Chondrocyte (in vitro differentiated cells): ENCODE measurements at regions not wholly inside any gene's neighbourhood (a gene's known extent, or its start where the extent isn't known, plus 50 kb on each side); places are given as distances from the start of the nearest gene placed in this dataset.

Experiments used
- DNase-seq: peaks from one replicate; pipeline ENCODE4 v3.0.0; 2021; ENCODE audit warnings: mixed read lengths, low spot score
- H3K27ac Mint-ChIP-seq: one replicate; pipeline ENCODE4 v1.8.0; 2021; ENCODE audit warnings: mild to moderate bottlenecking, moderate library complexity, mixed read lengths; ENCODE audit not compliant: unreplicated experiment
- H3K27me3 Mint-ChIP-seq: 2 replicates; pipeline ENCODE4 v1.8.0; 2021; ENCODE audit warnings: low read depth, mixed read lengths
- H3K36me3 Mint-ChIP-seq: 2 replicates; pipeline ENCODE4 v1.8.0; 2021; ENCODE audit warnings: low read depth, mixed read lengths
- H3K4me1 Mint-ChIP-seq: 2 replicates; pipeline ENCODE4 v1.8.0; 2021; ENCODE audit warnings: low read depth, mild to moderate bottlenecking, mixed read lengths
- H3K4me3 Mint-ChIP-seq: one replicate; pipeline ENCODE4 v1.8.0; 2021; ENCODE audit warnings: mild to moderate bottlenecking, moderate library complexity, mixed read lengths; ENCODE audit not compliant: unreplicated experiment
- H3K9me3 Mint-ChIP-seq: 2 replicates; pipeline ENCODE4 v1.8.0; 2021; ENCODE audit warnings: low read depth, mixed read lengths
- TF ChIP-seq, protein P1 (sequence below): fragments of 200-600 bp; sonication (generic); IDR thresholded peaks from 2 replicates; pipeline ENCODE4 v1.5.0; 2021; ENCODE audit warnings: antibody characterized with exemption, mild to moderate bottlenecking, moderate library complexity

DNA sequence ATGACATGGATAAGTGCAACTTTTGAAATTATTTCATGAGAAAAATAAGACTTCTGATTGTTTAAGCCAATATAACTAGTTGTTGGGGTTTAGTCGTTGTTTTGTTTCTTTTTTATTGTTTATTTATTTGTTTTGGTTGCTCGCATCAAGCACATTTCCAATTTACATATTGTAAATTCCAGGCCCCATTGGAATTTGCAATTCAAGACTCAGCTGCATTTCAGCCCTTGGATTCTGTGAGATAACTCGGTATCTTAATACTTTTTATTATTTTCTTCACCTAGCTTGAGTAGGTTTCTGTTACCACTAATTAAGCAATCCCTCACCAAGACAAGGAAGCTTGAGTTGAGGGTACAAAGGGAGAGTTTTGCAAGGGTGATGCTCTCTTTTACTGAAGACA, 318.3 kb upstream of the GATB start:
- H3K4me1 Mint-ChIP-seq, result peaks cover under 1% of the 10 kb centered on the region
- no peak overlapping the region for H3K4me3 Mint-ChIP-seq
- H3K27me3 Mint-ChIP-seq, result peaks cover 14% of the 10 kb centered on the region
- DNase-seq, result no peak
- no peak overlapping the region for H3K27ac Mint-ChIP-seq
- peaks cover 7% of the 10 kb centered on the region for H3K9me3 Mint-ChIP-seq
- no peaks in the 10 kb centered on the region for H3K36me3 Mint-ChIP-seq
- TF ChIP-seq, protein P1, sequence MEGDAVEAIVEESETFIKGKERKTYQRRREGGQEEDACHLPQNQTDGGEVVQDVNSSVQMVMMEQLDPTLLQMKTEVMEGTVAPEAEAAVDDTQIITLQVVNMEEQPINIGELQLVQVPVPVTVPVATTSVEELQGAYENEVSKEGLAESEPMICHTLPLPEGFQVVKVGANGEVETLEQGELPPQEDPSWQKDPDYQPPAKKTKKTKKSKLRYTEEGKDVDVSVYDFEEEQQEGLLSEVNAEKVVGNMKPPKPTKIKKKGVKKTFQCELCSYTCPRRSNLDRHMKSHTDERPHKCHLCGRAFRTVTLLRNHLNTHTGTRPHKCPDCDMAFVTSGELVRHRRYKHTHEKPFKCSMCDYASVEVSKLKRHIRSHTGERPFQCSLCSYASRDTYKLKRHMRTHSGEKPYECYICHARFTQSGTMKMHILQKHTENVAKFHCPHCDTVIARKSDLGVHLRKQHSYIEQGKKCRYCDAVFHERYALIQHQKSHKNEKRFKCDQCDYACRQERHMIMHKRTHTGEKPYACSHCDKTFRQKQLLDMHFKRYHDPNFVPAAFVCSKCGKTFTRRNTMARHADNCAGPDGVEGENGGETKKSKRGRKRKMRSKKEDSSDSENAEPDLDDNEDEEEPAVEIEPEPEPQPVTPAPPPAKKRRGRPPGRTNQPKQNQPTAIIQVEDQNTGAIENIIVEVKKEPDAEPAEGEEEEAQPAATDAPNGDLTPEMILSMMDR, result no peak

DNA sequence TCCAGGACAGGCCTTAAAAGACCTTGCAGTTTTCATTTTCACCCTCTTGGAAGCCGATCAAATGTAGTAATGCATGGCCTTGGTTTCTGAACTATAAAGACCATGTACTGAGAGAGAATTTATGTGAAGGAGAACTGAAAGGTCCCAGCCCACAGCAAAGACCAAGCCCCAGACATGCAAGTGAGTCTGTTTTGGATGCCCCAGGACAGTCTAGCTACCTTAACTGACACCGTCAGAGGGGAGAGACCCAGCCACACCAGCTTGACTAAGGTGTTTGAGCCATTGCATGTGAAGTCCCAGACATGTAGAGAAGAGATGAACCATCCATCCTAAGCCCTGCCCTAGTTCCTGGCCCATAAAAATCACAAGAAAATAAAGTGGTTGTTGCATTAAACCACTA, 316.8 kb upstream of the GATB start:
- TF ChIP-seq, protein P1, result no peak
- Mint-ChIP-seq H3K36me3 (no peaks in the 10 kb centered on the region), H3K4me3 (no peak overlapping the region), H3K27ac (no peak overlapping the region), H3K9me3 (peaks cover 7% of the 10 kb centered on the region), H3K27me3 (peaks cover 10% of the 10 kb centered on the region), H3K4me1 (peaks cover 2% of the 10 kb centered on the region)
- DNase-seq, result no peak

DNA sequence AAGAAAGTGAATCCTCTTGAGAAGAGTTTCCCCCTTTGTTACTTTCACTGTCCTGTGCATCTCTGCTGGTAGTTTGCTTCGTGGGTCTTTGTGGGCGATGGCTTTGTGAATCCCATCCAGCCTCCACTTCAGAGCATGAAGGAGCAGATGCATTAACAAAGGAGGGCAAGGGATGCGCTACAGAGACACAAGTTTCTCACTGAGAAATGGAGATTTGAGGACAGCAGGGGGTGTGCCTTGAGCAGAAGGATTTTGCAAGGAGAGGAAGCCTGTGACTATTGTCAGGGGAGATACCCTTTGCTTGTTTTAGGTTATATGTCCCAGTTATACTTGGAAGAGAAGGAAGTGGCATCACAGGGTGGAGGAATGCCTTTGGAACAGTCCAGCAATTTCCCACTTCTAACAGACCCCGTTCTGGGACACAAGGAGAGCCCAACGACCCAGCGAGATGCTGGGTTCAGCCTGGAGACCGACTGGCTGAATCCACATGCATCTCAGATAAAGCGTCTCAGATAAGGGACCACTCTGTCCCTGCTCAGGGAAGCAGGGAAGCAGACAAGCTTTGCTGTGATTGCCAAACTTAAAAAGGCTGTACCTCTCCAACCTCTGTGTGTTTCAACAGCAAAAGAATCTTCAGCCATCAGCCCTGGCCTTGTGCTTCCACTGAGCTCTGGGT, 314.6 kb upstream of the GATB start:
- no peak overlapping the region for H3K4me3 Mint-ChIP-seq
- H3K27me3 Mint-ChIP-seq, result peaks cover 10% of the 10 kb centered on the region
- H3K4me1 Mint-ChIP-seq, result peaks cover 2% of the 10 kb centered on the region
- TF ChIP-seq, protein P1, result no peak
- H3K27ac Mint-ChIP-seq, result no peak overlapping the region
- no peaks in the 10 kb centered on the region for H3K36me3 Mint-ChIP-seq
- no peak for DNase-seq
- H3K9me3 Mint-ChIP-seq, result peaks cover 7% of the 10 kb centered on the region

DNA sequence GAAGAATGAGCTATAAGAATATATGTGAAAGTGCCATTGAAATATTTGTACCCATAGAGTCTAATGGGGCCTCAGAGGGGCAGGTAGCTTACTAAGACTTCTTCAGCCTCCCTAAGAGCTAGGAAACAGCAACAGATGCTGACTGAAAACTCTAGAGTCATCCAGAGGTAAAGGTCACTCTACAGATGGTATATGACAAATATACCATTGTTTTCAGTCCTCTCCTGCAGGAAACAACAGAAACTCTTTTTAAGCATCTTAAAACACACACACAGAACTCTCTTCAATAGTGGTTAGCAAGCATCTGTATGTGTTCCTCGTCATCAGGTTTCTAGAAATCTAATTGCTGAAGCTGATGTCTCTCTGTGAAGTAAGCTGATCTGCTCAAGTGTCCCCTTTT, 313.8 kb upstream of the GATB start:
- H3K4me3 Mint-ChIP-seq, result no peak overlapping the region
- H3K36me3 Mint-ChIP-seq, result no peaks in the 10 kb centered on the region
- H3K4me1 Mint-ChIP-seq, result peaks cover 2% of the 10 kb centered on the region
- peaks cover 7% of the 10 kb centered on the region for H3K9me3 Mint-ChIP-seq
- no peak overlapping the region for H3K27ac Mint-ChIP-seq
- TF ChIP-seq, protein P1, result no peak
- DNase-seq, result no peak
- peaks cover 10% of the 10 kb centered on the region for H3K27me3 Mint-ChIP-seq

DNA sequence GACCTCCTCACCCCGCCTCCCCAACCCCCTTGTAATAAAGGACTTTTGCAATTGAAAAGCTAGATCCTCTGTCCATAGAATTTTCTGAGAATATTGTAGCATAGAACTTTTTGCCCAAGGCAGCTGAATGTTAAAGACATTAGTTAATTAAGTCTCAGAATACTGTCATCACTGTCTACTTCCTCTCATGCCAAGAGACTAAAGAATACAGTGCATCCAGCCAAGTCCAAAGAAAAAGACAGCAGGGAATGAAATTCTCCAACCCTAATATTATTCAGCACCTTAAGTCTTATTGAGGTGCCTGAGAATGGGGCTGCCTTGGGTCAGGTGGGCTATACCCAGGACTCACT, 313.3 kb upstream of the GATB start:
- Mint-ChIP-seq H3K27me3 (peaks cover 10% of the 10 kb centered on the region), H3K4me3 (no peak overlapping the region), H3K9me3 (peaks cover 7% of the 10 kb centered on the region), H3K27ac (no peak overlapping the region), H3K4me1 (peaks cover 2% of the 10 kb centered on the region), H3K36me3 (no peaks in the 10 kb centered on the region)
- DNase-seq, result no peak
- TF ChIP-seq, protein P1, result no peak
